ENCODE measurements at regions not wholly inside any gene's neighbourhood (a gene's known extent, or its start where the extent isn't known, plus 50 kb on each side); places are given as distances from the start of the nearest gene placed in this dataset.

DNA sequence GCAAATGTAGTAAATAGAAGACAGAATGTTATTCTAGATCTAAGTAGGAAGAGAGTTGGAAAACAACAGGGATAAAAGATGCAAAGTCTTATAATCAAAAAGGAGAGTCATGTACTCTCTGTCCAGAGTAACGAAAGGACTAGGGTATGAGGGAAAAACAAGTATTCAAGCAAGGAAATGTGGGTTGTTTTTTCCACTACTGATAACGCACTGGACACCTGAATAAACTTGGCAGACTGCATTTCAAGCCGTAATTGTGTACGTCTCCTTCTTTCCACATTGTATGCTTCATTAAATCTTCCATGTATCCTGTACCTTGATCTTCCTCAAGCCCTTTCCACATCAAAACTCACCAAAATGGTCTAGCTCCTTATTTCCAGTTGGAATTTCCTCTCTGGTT lies 420.6 kb downstream of the ZEB2 start:
- TF ChIP-seq, protein P1, sequence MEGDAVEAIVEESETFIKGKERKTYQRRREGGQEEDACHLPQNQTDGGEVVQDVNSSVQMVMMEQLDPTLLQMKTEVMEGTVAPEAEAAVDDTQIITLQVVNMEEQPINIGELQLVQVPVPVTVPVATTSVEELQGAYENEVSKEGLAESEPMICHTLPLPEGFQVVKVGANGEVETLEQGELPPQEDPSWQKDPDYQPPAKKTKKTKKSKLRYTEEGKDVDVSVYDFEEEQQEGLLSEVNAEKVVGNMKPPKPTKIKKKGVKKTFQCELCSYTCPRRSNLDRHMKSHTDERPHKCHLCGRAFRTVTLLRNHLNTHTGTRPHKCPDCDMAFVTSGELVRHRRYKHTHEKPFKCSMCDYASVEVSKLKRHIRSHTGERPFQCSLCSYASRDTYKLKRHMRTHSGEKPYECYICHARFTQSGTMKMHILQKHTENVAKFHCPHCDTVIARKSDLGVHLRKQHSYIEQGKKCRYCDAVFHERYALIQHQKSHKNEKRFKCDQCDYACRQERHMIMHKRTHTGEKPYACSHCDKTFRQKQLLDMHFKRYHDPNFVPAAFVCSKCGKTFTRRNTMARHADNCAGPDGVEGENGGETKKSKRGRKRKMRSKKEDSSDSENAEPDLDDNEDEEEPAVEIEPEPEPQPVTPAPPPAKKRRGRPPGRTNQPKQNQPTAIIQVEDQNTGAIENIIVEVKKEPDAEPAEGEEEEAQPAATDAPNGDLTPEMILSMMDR (IDR thresholded peaks at IDR 0.05): no peak
- TF ChIP-seq POLR2A (IDR thresholded peaks at IDR 0.05): no peak
- Histone ChIP-seq H3K36me3 (no peaks in the 10 kb centered on the region), H3K4me3 (no peak overlapping the region), H3K27ac (no peak overlapping the region), H3K27me3 (no peaks in the 10 kb centered on the region), H3K9me3 (no peaks in the 10 kb centered on the region), H3K4me1 (no peaks in the 10 kb centered on the region)
- no peak for DNase-seq
- intact Hi-C loops (cut with DNase I; ENCODE audit: low total_unique reads): no loop called here

DNA sequence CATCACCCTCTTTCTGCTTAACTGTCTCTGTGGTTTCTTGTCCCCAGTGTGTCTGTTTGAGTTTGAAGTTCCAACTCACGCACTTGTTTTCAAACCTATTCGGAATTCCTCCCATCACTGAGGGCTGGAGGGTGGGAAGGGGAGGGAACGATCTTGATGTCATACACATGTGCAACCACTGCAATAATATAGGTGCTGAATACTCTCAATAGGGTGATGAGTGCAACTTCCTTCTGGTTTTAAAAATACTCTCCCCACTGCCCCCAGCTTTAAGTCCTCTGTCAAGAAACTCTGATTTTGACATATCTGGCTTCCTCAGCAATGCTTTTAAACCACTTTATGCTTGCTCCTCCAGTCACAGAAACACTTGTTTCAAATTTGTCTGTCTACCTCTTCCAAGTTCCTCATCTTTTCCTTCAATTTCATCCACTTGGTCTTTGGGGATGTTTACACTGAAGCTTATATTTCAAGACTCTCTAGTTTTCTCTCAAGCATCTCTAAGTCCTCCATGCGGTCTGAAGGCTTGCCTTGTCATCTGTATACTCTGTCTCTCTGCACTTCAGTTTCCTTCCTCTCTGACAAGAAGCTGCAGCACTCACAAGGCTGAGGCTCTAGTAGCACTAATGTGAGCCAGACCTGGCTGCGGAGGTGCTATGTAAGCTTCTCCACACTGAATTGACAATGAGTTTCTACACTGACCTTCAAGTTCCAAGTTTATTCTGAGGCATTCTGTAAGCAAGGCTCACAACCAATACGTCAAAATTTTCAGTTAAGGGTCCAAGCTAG lies 422.3 kb downstream of the ZEB2 start:
- Histone ChIP-seq H3K36me3 (no peaks in the 10 kb centered on the region), H3K27ac (no peak overlapping the region), H3K9me3 (no peaks in the 10 kb centered on the region), H3K27me3 (no peaks in the 10 kb centered on the region), H3K4me1 (no peaks in the 10 kb centered on the region), H3K4me3 (no peak overlapping the region)
- TF ChIP-seq, protein P1 (IDR thresholded peaks at IDR 0.05): no peak
- TF ChIP-seq POLR2A (IDR thresholded peaks at IDR 0.05): no peak
- intact Hi-C loops (cut with DNase I; ENCODE audit: low total_unique reads): no loop called here
- no peak for DNase-seq

DNA sequence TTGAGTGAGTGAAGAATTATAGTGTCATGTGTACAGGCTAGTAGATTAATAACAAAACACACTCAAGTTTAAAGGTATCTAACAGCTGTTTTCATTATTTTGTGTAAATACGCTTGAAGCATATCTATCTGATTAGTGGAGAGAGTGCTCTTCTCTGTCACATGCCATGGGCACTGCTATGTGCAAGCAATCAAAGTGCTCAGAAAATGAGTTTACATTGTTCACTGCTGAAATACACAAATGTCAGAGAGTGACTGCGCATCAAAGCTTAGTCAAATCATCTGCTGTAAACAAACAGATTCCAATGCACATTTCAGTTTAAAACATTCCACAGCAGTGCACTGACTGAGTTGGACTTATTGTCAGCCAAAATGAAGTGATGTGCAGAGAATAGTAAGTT lies 423.4 kb downstream of the ZEB2 start:
- Histone ChIP-seq H3K9me3 (no peaks in the 10 kb centered on the region), H3K4me1 (no peaks in the 10 kb centered on the region), H3K36me3 (no peaks in the 10 kb centered on the region), H3K27ac (no peak overlapping the region), H3K27me3 (no peaks in the 10 kb centered on the region), H3K4me3 (no peak overlapping the region)
- DNase-seq: no peak
- TF ChIP-seq, protein P1 (IDR thresholded peaks at IDR 0.05): no peak
- no peak for TF ChIP-seq POLR2A (IDR thresholded peaks at IDR 0.05)
- intact Hi-C loops (cut with DNase I; ENCODE audit: low total_unique reads): no loop called here

DNA sequence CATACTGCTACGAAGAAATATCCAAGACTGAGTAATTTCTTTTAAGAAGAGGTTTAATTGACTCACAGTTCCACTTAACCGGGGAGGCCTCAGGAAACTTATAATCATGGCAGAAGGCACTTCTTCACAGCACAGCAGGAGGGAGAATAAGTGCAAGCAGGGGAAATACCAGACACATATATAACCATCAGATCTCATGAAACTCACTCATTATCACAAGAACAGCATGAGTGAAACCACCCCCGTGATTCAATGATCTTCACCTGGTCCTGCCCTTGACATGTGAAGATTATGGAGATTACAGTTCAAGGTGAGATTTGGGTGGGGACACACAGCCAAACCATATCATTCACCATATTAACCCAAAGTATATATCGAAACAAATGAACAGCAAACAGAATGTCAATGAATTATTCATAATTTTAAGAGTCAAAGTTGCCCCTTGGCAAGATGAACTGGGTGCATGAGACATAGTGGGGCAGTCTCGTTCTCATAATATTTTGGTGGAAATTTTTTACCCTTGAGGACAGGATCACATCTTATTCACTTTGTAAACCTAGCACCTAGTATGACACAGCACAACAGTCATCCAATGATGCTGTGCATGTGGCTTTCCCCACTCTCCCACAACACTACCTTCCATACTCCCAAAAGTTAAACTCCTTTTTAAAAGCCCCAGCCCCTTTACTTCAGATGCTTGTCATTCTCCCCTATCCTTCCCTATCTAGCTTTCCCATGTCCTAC lies 425.3 kb downstream of the ZEB2 start:
- Histone ChIP-seq H3K4me3 (no peak overlapping the region), H3K9me3 (no peaks in the 10 kb centered on the region), H3K27ac (no peak overlapping the region), H3K27me3 (no peaks in the 10 kb centered on the region), H3K4me1 (no peaks in the 10 kb centered on the region), H3K36me3 (no peaks in the 10 kb centered on the region)
- TF ChIP-seq POLR2A (IDR thresholded peaks at IDR 0.05): no peak
- TF ChIP-seq, protein P1 (IDR thresholded peaks at IDR 0.05): no peak
- intact Hi-C loops (cut with DNase I; ENCODE audit: low total_unique reads): no loop called here
- DNase-seq: no peak

DNA sequence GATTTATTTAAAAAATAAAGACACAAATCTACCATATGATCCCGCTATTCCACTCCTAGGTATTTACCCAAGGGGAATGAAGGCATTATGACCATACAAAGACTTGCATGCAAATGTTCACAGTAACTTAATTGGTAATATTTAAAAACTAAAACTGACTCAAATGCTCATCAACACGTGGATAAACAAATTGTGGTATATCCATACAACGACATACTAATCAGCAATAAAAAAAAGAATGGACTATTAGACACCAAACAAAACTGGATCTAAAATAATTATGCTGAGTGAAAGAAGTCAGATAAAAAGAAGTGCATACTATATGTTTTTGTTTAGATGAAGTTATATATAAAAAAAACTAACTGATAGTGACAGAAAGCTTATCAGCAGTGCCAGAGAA lies 428.3 kb downstream of the ZEB2 start:
- no peak for DNase-seq
- no peak for TF ChIP-seq POLR2A (IDR thresholded peaks at IDR 0.05)
- TF ChIP-seq, protein P1 (IDR thresholded peaks at IDR 0.05): no peak
- Histone ChIP-seq H3K4me3 (no peak overlapping the region), H3K36me3 (no peaks in the 10 kb centered on the region), H3K9me3 (no peaks in the 10 kb centered on the region), H3K4me1 (no peaks in the 10 kb centered on the region), H3K27ac (no peak overlapping the region), H3K27me3 (no peaks in the 10 kb centered on the region)
- intact Hi-C loops (cut with DNase I; ENCODE audit: low total_unique reads): no loop called here

Measured in uterus (tissue), 3 donors.